Stimulated activated CD4-positive, alpha-beta T cell treated with anti-CD3 and anti-CD28 coated beads, TNF-alpha, amount 100 ng/mL, for 4 hours (primary cell): ENCODE measurements at regions not wholly inside any gene's neighbourhood (a gene's known extent, or its start where the extent isn't known, plus 50 kb on each side); places are given as distances from the start of the nearest gene placed in this dataset.
"Not testable (repeated sequence)": the region's sequence is repeated elsewhere in the genome, so short reads cannot be mapped to it uniquely, and the experiment has no call there.

ENCODE experiments used
- DNase-seq, 3 experiments: peaks; one replicate each; pipeline ENCODE4 v3.0.0-alpha.2; 2020; ENCODE audit warnings: low read depth in 3 of 3

GRCh38 chr7:67470256-67470751, 473.7 kb downstream of the TYW1 start:
- DNase-seq, result no peak

- DNase-seq, result no peak
These were observed 478.7 kb downstream of the TYW1 start for GRCh38 chr7:67475293-67475692.

GRCh38 chr7:67478066-67478465, 481.4 kb downstream of the TYW1 start:
- no peak for DNase-seq

GRCh38 chr7:67484244-67484751, 487.7 kb downstream of the TYW1 start:
- no peak for DNase-seq

- DNase-seq, result no peak
These were observed 489.8 kb downstream of the TYW1 start for GRCh38 chr7:67486401-67486800.

GRCh38 chr7:67487316-67487715, 490.7 kb downstream of the TYW1 start:
- DNase-seq, result no peak

- no peak for DNase-seq
These were observed 493.2 kb downstream of the TYW1 start for GRCh38 chr7:67489881-67490280.

- DNase-seq, result no peak
These were observed 496.7 kb downstream of the TYW1 start for GRCh38 chr7:67493366-67493765.

- no peak for DNase-seq
These were observed 500.0 kb downstream of the TYW1 start for GRCh38 chr7:67496589-67496988.

GRCh38 chr7:67497914-67498313, 501.3 kb downstream of the TYW1 start:
- not testable (repeated sequence) for DNase-seq

GRCh38 chr7:67502929-67503328, 506.3 kb downstream of the TYW1 start:
- DNase-seq, result no peak

GRCh38 chr7:67505449-67505848, 508.8 kb downstream of the TYW1 start:
- no peak for DNase-seq

GRCh38 chr7:67512481-67512880, 515.8 kb downstream of the TYW1 start:
- DNase-seq, result no peak

- no peak for DNase-seq
These were observed 521.9 kb downstream of the TYW1 start for GRCh38 chr7:67518580-67518979.

- DNase-seq, result no peak
These were observed 522.5 kb downstream of the TYW1 start for GRCh38 chr7:67519171-67519570.

- DNase-seq, result no peak
These were observed 525.9 kb downstream of the TYW1 start for GRCh38 chr7:67522504-67522903.

- DNase-seq, result no peak
These were observed 527.1 kb downstream of the TYW1 start for GRCh38 chr7:67523713-67524112.

- no peak for DNase-seq
These were observed 529.0 kb downstream of the TYW1 start for GRCh38 chr7:67525588-67525987.

GRCh38 chr7:67535241-67535989, 538.8 kb downstream of the TYW1 start:
- no peak for DNase-seq

- DNase-seq, result no peak
These were observed 546.3 kb downstream of the TYW1 start for GRCh38 chr7:67542916-67543315.

GRCh38 chr7:67547183-67547907, 550.7 kb downstream of the TYW1 start:
- no peak for DNase-seq

- no peak for DNase-seq
These were observed 552.5 kb downstream of the TYW1 start for GRCh38 chr7:67549126-67549525.
